Activated naive CD8-positive, alpha-beta T cell treated with anti-CD3 and anti-CD28 coated beads, Interleukin-2, amount 10 ng/mL, durations not matched to agents 7 days and 5 days (primary cell): ENCODE measurements at regions not wholly inside any gene's neighbourhood (a gene's known extent, or its start where the extent isn't known, plus 50 kb on each side); places are given as distances from the start of the nearest gene placed in this dataset.
"Not testable (repeated sequence)": the region's sequence is repeated elsewhere in the genome, so short reads cannot be mapped to it uniquely, and the experiment has no call there.

Experiments used
- ATAC-seq: fragments of 150-1000 bp; cut with Tn5 transposase; one replicate; pipeline ENCODE4 v1.10.0; 2021; ENCODE audit warnings: low read depth, moderate library complexity
- POLR2A ChIA-PET: fragments of 350-600 bp; sonication (Branson Sonifier 250); formaldehyde crosslinking; loops from one replicate; lab custom pipeline; 2021; ENCODE audit warnings: antibody characterized with exemption; lab: Charles Lee
- DNase-seq: peaks from one replicate; pipeline ENCODE4 v3.0.0; 2021
- H3K27ac Mint-ChIP-seq: one replicate; pipeline ENCODE4 v1.8.0; 2022; ENCODE audit warnings: mild to moderate bottlenecking, mixed read lengths
- H3K27me3 Mint-ChIP-seq: one replicate; pipeline ENCODE4 v1.8.0; 2022; ENCODE audit warnings: mild to moderate bottlenecking, moderate library complexity, mixed read lengths
- H3K36me3 Mint-ChIP-seq: one replicate; pipeline ENCODE4 v1.8.0; 2021; ENCODE audit warnings: mild to moderate bottlenecking, mixed read lengths
- H3K4me1 Mint-ChIP-seq: one replicate; pipeline ENCODE4 v1.8.0; 2021; ENCODE audit warnings: mixed read lengths
- H3K4me3 Mint-ChIP-seq: one replicate; pipeline ENCODE4 v1.8.0; 2022; ENCODE audit warnings: mild to moderate bottlenecking, moderate library complexity, mixed read lengths
- H3K9me3 Mint-ChIP-seq: one replicate; pipeline ENCODE4 v1.8.0; 2021; ENCODE audit warnings: mixed read lengths

GRCh38 chrX:23061116-23061515, 61.4 kb downstream of the DDX53 start:
- no peaks in the 10 kb centered on the region for H3K27me3 Mint-ChIP-seq
- no peak overlapping the region for H3K4me3 Mint-ChIP-seq
- H3K9me3 Mint-ChIP-seq: no peaks in the 10 kb centered on the region
- POLR2A ChIA-PET: no interaction called here
- no peaks in the 10 kb centered on the region for H3K36me3 Mint-ChIP-seq
- DNase-seq (no peak), ATAC-seq (no peak)
- no peak overlapping the region for H3K27ac Mint-ChIP-seq
- H3K4me1 Mint-ChIP-seq: no peaks in the 10 kb centered on the region

GRCh38 chrX:23062359-23062758, 62.6 kb downstream of the DDX53 start:
- ATAC-seq: no peak
- no peak overlapping the region for H3K4me3 Mint-ChIP-seq
- no peaks in the 10 kb centered on the region for H3K27me3 Mint-ChIP-seq
- no peaks in the 10 kb centered on the region for H3K9me3 Mint-ChIP-seq
- H3K36me3 Mint-ChIP-seq: no peaks in the 10 kb centered on the region
- no peak for DNase-seq
- H3K27ac Mint-ChIP-seq: no peak overlapping the region
- POLR2A ChIA-PET: no interaction called here
- H3K4me1 Mint-ChIP-seq: no peaks in the 10 kb centered on the region

GRCh38 chrX:23066588-23067281, 67.0 kb downstream of the DDX53 start:
- no peaks in the 10 kb centered on the region for H3K27me3 Mint-ChIP-seq
- no peaks in the 10 kb centered on the region for H3K36me3 Mint-ChIP-seq
- H3K27ac Mint-ChIP-seq: no peak overlapping the region
- POLR2A ChIA-PET: no interaction called here
- ATAC-seq: no peak
- H3K4me3 Mint-ChIP-seq: no peak overlapping the region
- no peaks in the 10 kb centered on the region for H3K4me1 Mint-ChIP-seq
- DNase-seq: no peak
- no peaks in the 10 kb centered on the region for H3K9me3 Mint-ChIP-seq

GRCh38 chrX:23075461-23075860, 75.7 kb downstream of the DDX53 start:
- H3K36me3 Mint-ChIP-seq, H3K4me1 Mint-ChIP-seq, H3K27me3 Mint-ChIP-seq, POLR2A ChIA-PET, ATAC-seq, H3K4me3 Mint-ChIP-seq, H3K9me3 Mint-ChIP-seq, H3K27ac Mint-ChIP-seq, DNase-seq: not testable (repeated sequence)

- DNase-seq: no peak
- H3K27me3 Mint-ChIP-seq: no peaks in the 10 kb centered on the region
- no peaks in the 10 kb centered on the region for H3K4me1 Mint-ChIP-seq
- no peak for ATAC-seq
- H3K27ac Mint-ChIP-seq: no peak overlapping the region
- H3K9me3 Mint-ChIP-seq: no peaks in the 10 kb centered on the region
- POLR2A ChIA-PET: no interaction called here
- no peaks in the 10 kb centered on the region for H3K36me3 Mint-ChIP-seq
- no peak overlapping the region for H3K4me3 Mint-ChIP-seq
These were observed 79.6 kb downstream of the DDX53 start for GRCh38 chrX:23079347-23079746.

GRCh38 chrX:23100826-23101225, 101.1 kb downstream of the DDX53 start:
- Mint-ChIP-seq H3K4me1 (no peaks in the 10 kb centered on the region), H3K36me3 (no peaks in the 10 kb centered on the region), H3K27ac (no peak overlapping the region), H3K4me3 (no peak overlapping the region), H3K27me3 (no peaks in the 10 kb centered on the region), H3K9me3 (no peaks in the 10 kb centered on the region)
- POLR2A ChIA-PET: no interaction called here
- ATAC-seq (no peak), DNase-seq (no peak)

GRCh38 chrX:23103546-23103945, 103.8 kb downstream of the DDX53 start:
- POLR2A ChIA-PET: no interaction called here
- H3K4me1 Mint-ChIP-seq: no peaks in the 10 kb centered on the region

GRCh38 chrX:23114241-23114640, 114.5 kb downstream of the DDX53 start:
- Mint-ChIP-seq H3K27me3 (no peaks in the 10 kb centered on the region), H3K4me1 (no peaks in the 10 kb centered on the region), H3K36me3 (no peaks in the 10 kb centered on the region), H3K27ac (no peak overlapping the region), H3K9me3 (no peaks in the 10 kb centered on the region), H3K4me3 (no peak overlapping the region)
- ATAC-seq (no peak), DNase-seq (no peak)
- POLR2A ChIA-PET: no interaction called here

More at GRCh38 chrX:23103546-23103945, 103.8 kb downstream of the DDX53 start:
- H3K27me3 Mint-ChIP-seq: no peaks in the 10 kb centered on the region
- H3K4me3 Mint-ChIP-seq: no peak overlapping the region
- no peak overlapping the region for H3K27ac Mint-ChIP-seq
- H3K36me3 Mint-ChIP-seq: no peaks in the 10 kb centered on the region
- no peak for DNase-seq
- H3K9me3 Mint-ChIP-seq: no peaks in the 10 kb centered on the region
- no peak for ATAC-seq

GRCh38 chrX:23115651-23116050, 115.9 kb downstream of the DDX53 start:
- no peak for DNase-seq
- no peaks in the 10 kb centered on the region for H3K4me1 Mint-ChIP-seq
- POLR2A ChIA-PET: no interaction called here
- no peak for ATAC-seq
- H3K9me3 Mint-ChIP-seq: no peaks in the 10 kb centered on the region
- no peak overlapping the region for H3K4me3 Mint-ChIP-seq
- no peaks in the 10 kb centered on the region for H3K27me3 Mint-ChIP-seq
- H3K36me3 Mint-ChIP-seq: no peaks in the 10 kb centered on the region
- no peak overlapping the region for H3K27ac Mint-ChIP-seq

- Mint-ChIP-seq H3K36me3 (no peaks in the 10 kb centered on the region), H3K9me3 (no peaks in the 10 kb centered on the region), H3K27ac (no peak overlapping the region), H3K4me3 (no peak overlapping the region), H3K4me1 (no peaks in the 10 kb centered on the region), H3K27me3 (no peaks in the 10 kb centered on the region)
- POLR2A ChIA-PET: no interaction called here
- DNase-seq: no peak
- no peak for ATAC-seq
These were observed 118.4 kb downstream of the DDX53 start for GRCh38 chrX:23118163-23118562.

GRCh38 chrX:23118890-23119527, 119.2 kb downstream of the DDX53 start:
- DNase-seq (no peak), ATAC-seq (no peak)
- no peaks in the 10 kb centered on the region for H3K9me3 Mint-ChIP-seq
- no peak overlapping the region for H3K4me3 Mint-ChIP-seq
- H3K36me3 Mint-ChIP-seq: no peaks in the 10 kb centered on the region
- H3K4me1 Mint-ChIP-seq: no peaks in the 10 kb centered on the region
- no peak overlapping the region for H3K27ac Mint-ChIP-seq
- POLR2A ChIA-PET: no interaction called here
- no peaks in the 10 kb centered on the region for H3K27me3 Mint-ChIP-seq

- POLR2A ChIA-PET: no interaction called here
- Mint-ChIP-seq H3K4me3 (no peak overlapping the region), H3K9me3 (no peaks in the 10 kb centered on the region), H3K4me1 (no peaks in the 10 kb centered on the region), H3K27me3 (no peaks in the 10 kb centered on the region), H3K27ac (no peak overlapping the region), H3K36me3 (no peaks in the 10 kb centered on the region)
- DNase-seq (no peak), ATAC-seq (no peak)
These were observed 127.8 kb downstream of the DDX53 start for GRCh38 chrX:23127586-23127985.

- H3K36me3 Mint-ChIP-seq: no peaks in the 10 kb centered on the region
- ATAC-seq (no peak), DNase-seq (no peak)
- no peak overlapping the region for H3K27ac Mint-ChIP-seq
- POLR2A ChIA-PET: no interaction called here
- no peaks in the 10 kb centered on the region for H3K27me3 Mint-ChIP-seq
- no peak overlapping the region for H3K4me3 Mint-ChIP-seq
- no peaks in the 10 kb centered on the region for H3K4me1 Mint-ChIP-seq
- H3K9me3 Mint-ChIP-seq: no peaks in the 10 kb centered on the region
These were observed 133.8 kb downstream of the DDX53 start for GRCh38 chrX:23133551-23133950.

- no peak for DNase-seq
- POLR2A ChIA-PET: no interaction called here
- H3K27me3 Mint-ChIP-seq: no peaks in the 10 kb centered on the region
- ATAC-seq: no peak
- H3K36me3 Mint-ChIP-seq: no peaks in the 10 kb centered on the region
- H3K4me1 Mint-ChIP-seq: no peaks in the 10 kb centered on the region
- no peak overlapping the region for H3K27ac Mint-ChIP-seq
- H3K9me3 Mint-ChIP-seq: no peaks in the 10 kb centered on the region
- no peak overlapping the region for H3K4me3 Mint-ChIP-seq
These were observed 134.4 kb downstream of the DDX53 start for GRCh38 chrX:23134136-23134535.
